HCT116 (cell line): ENCODE measurements at regions not wholly inside any gene's neighbourhood (a gene's known extent, or its start where the extent isn't known, plus 50 kb on each side); places are given as distances from the start of the nearest gene placed in this dataset.

Experiments used
- ATAC-seq: fragments of 200-7000 bp; cut with Tn5 transposase; 2 replicates; pipeline ENCODE4 v1.9.1; 2020; ENCODE audit warnings: mild to moderate bottlenecking, moderate library complexity
- BruUV-seq: library from RNA; stranded (reverse); fragments of 400-500 nt; replicated peaks from 2 replicates; lab custom pipeline; 2021; lab: Mats Ljungman, UMichigan
- CTCF ChIA-PET: fragments of 300-600 bp; sonication (Branson Sonifier 250); formaldehyde crosslinking; loops from one replicate; lab custom pipeline; 2021; ENCODE audit warnings: antibody characterized with exemption; lab: Charles Lee
- POLR2A ChIA-PET: fragments of 300-600, 350-600 bp; sonication (Branson Sonifier 250); formaldehyde crosslinking; loops from one replicate; lab custom pipeline; 2021; ENCODE audit warnings: antibody characterized with exemption; lab: Charles Lee
- RAD21 ChIA-PET, 2 experiments: fragments of 300-600 bp; sonication (Branson Sonifier 250); formaldehyde crosslinking; loops; one replicate each; lab custom pipeline; 2023; ENCODE audit warnings: low total read pairs in 2 of 2; ENCODE audit not compliant: uncharacterized antibody in 2 of 2, unreplicated experiment in 2 of 2, low non-redundant PET in 1 of 2; lab: Charles Lee
- DNase-seq: peaks from one replicate; pipeline ENCODE4 v3.0.0-alpha.2; 2010; ENCODE audit warnings: low read depth, low spot score
- H2AFZ ChIP-seq: fragments of 200-600 bp; shearing (Covaris generic), sonication (generic); 2 replicates; pipeline ENCODE4 v1.6.1; 2017; ENCODE audit warnings: low read depth, mixed run types, mixed read lengths, antibody characterized with exemption, low read length; ENCODE audit not compliant: poor library complexity, severe bottlenecking
- H3K27ac ChIP-seq: 2 replicates; pipeline ENCODE4 v1.5.1; 2012; ENCODE audit warnings: low read depth, low read length
- H3K27me3 ChIP-seq: fragments of 200-600 bp; sonication (generic); 2 replicates; pipeline ENCODE4 v1.6.1; 2016; ENCODE audit warnings: mixed run types, low read length, mixed read lengths; ENCODE audit not compliant: insufficient read depth
- H3K36me3 ChIP-seq, 2 experiments: fragments of 200-500 bp in 1 of 2; fragments of 200-600 bp in 1 of 2; sonication (Bioruptor generic) in 1 of 2; sonication (generic) in 1 of 2; 2 replicates each; pipeline versions ENCODE4 v1.5.1 to v1.6.1; 2014 to 2016; ENCODE audit warnings: low read length in 2 of 2, inconsistent platforms in 1 of 2, mixed read lengths in 1 of 2, mixed run types in 1 of 2; ENCODE audit not compliant: insufficient read depth in 2 of 2, control insufficient read depth in 1 of 2
- H3K4me1 ChIP-seq, 2 experiments: fragments of 200-600 bp in 1 of 2; sonication (generic) in 1 of 2; 2 replicates each; pipeline versions ENCODE4 v1.5.1 to v1.6.1; 2012 to 2017; ENCODE audit warnings: low read length in 2 of 2, inconsistent platforms in 1 of 2, mild to moderate bottlenecking in 1 of 2, mixed read lengths in 1 of 2, mixed run types in 1 of 2, moderate library complexity in 1 of 2; ENCODE audit not compliant: insufficient read depth in 2 of 2, control insufficient read depth in 1 of 2
- H3K4me2 ChIP-seq: fragments of 200-600 bp; sonication (generic); 2 replicates; pipeline ENCODE4 v1.6.1; 2017; ENCODE audit warnings: mixed run types, low read length, mixed read lengths
- H3K4me3 ChIP-seq, 2 experiments: fragments of 200-600 bp in 1 of 2; sonication (generic) in 1 of 2; replicated peaks in 1 of 2; 2 replicates each; pipeline ENCODE4 v1.5.1; 2011 to 2016; ENCODE audit warnings: low read length in 2 of 2, control low read depth in 1 of 2, low read depth in 1 of 2, mild to moderate bottlenecking in 1 of 2, mixed read lengths in 1 of 2, mixed run types in 1 of 2
- H3K79me2 ChIP-seq: fragments of 200-600 bp; sonication (generic); 2 replicates; pipeline ENCODE4 v1.6.1; 2017; ENCODE audit warnings: mild to moderate bottlenecking, mixed run types, low read length, moderate library complexity, mixed read lengths; ENCODE audit not compliant: insufficient read depth
- H3K9ac ChIP-seq: fragments of 200-600 bp; sonication (generic); 2 replicates; pipeline ENCODE4 v1.6.1; 2016; ENCODE audit warnings: low read length, mixed read lengths
- H3K9me2 ChIP-seq: fragments of 200-600 bp; sonication (generic), shearing (Covaris generic); 2 replicates; pipeline ENCODE4 v1.6.1; 2017; ENCODE audit warnings: mixed run types, mild to moderate bottlenecking, moderate library complexity; ENCODE audit not compliant: insufficient read depth
- H3K9me3 ChIP-seq, 2 experiments: fragments of 200-500 bp in 1 of 2; fragments of 200-600 bp in 1 of 2; sonication (Bioruptor generic) in 1 of 2; sonication (generic) in 1 of 2; 2 replicates each; pipeline ENCODE4 v1.6.1; 2014 to 2017; ENCODE audit warnings: low read length in 2 of 2, mixed read lengths in 2 of 2, inconsistent platforms in 1 of 2, low read depth in 1 of 2, mild to moderate bottlenecking in 1 of 2, mixed run types in 1 of 2, moderate library complexity in 1 of 2; ENCODE audit not compliant: control insufficient read depth in 1 of 2, insufficient read depth in 1 of 2
- H4K20me1 ChIP-seq: fragments of 200-600 bp; sonication (generic), shearing (Covaris generic); 2 replicates; pipeline ENCODE4 v1.6.1; 2017; ENCODE audit warnings: mixed run types, mild to moderate bottlenecking, moderate library complexity; ENCODE audit not compliant: insufficient read depth
- CBX3 ChIP-seq: IDR thresholded peaks from 2 replicates; pipeline ENCODE4 v1.6.1; 2012; ENCODE audit warnings: low read depth
- CEBPB ChIP-seq: IDR thresholded peaks from 2 replicates; pipeline ENCODE4 v1.6.1; 2012; ENCODE audit warnings: low read depth
- CTCF ChIP-seq, 3 experiments: fragments of 200-600 bp in 1 of 3; sonication (generic) in 1 of 3; IDR thresholded peaks in 2 of 3; conservative IDR thresholded peaks in 1 of 3; 2 replicates each; pipeline ENCODE4 v1.5.1; 2012 to 2017; ENCODE audit warnings: low read depth in 2 of 3, low read length in 2 of 3, antibody characterized with exemption in 1 of 3, borderline replicate concordance in 1 of 3, control low read depth in 1 of 3, mild to moderate bottlenecking in 1 of 3, mixed read lengths in 1 of 3, mixed run types in 1 of 3, moderate library complexity in 1 of 3; ENCODE audit not compliant: insufficient read depth in 1 of 3
- EGR1 ChIP-seq: IDR thresholded peaks from 2 replicates; pipeline ENCODE4 v1.6.1; 2012; ENCODE audit warnings: low read depth
- ELF1 ChIP-seq: IDR thresholded peaks from 2 replicates; pipeline ENCODE4 v1.6.1; 2012; ENCODE audit warnings: low read depth, borderline replicate concordance
- EZH2 ChIP-seq: fragments of 200-600 bp; sonication (generic); IDR thresholded peaks from 2 replicates; pipeline ENCODE4 v1.6.1; 2017; ENCODE audit warnings: antibody characterized with exemption, mixed run types
- EZH2phosphoT487 ChIP-seq: fragments of 200-600 bp; IDR thresholded peaks from 2 replicates; pipeline ENCODE4 v1.6.1; 2018; ENCODE audit warnings: antibody characterized with exemption, borderline replicate concordance
- FOSL1 ChIP-seq: IDR thresholded peaks from 2 replicates; pipeline ENCODE4 v1.6.1; 2012; ENCODE audit warnings: low read depth
- JUND ChIP-seq: IDR thresholded peaks from 2 replicates; pipeline ENCODE4 v1.6.1; 2012
- MAX ChIP-seq: IDR thresholded peaks from 2 replicates; pipeline ENCODE4 v1.6.1; 2012
- POLR2AphosphoS5 ChIP-seq: IDR thresholded peaks from 2 replicates; pipeline ENCODE4 v1.6.1; 2011; ENCODE audit warnings: mild to moderate bottlenecking, low read depth, low read length, moderate library complexity
- SIN3A ChIP-seq: IDR thresholded peaks from 2 replicates; pipeline ENCODE4 v1.6.1; 2012; ENCODE audit warnings: low read depth
- SRF ChIP-seq: IDR thresholded peaks from 2 replicates; pipeline ENCODE4 v1.6.1; 2012; ENCODE audit warnings: low read depth
- YY1 ChIP-seq: IDR thresholded peaks from 2 replicates; pipeline ENCODE4 v1.6.1; 2011; ENCODE audit warnings: low read length, low read depth, moderate library complexity, mild to moderate bottlenecking; ENCODE audit not compliant: insufficient replicate concordance; ENCODE audit errors: extremely low read depth
- intact Hi-C: fragments of 100-400 bp; cut with micrococcal nuclease; formaldehyde crosslinking; loops from 2 replicates; pipeline ENCODE4 v1.10.0; 2022
- TF ChIP-seq, protein P1 (sequence below): IDR thresholded peaks from 2 replicates; pipeline ENCODE4 v1.6.1; 2012

DNA sequence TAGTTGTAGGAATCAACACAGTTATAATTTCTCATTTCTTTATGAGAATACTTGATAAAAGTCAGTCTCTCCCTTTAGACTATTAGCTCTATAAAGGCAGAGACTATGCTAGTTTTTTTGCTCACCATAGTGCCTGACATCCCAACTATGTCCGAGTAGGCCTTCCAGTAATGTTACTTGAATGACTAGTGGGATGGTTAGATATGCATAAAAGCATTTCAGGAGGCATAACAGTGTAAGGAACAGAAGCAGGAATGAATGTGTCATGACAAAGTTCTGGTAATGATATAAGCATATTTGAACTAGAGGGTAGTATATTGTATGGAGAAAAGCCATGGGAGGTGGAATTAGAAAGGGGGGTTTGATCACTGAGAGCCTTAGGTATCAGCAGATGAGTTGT is 77.4 kb upstream of the C5orf46 start:
- H3K4me2 ChIP-seq, result no peak overlapping the region
- no peak for ATAC-seq
- DNase-seq, result no peak
- H3K4me3 ChIP-seq, result no peak overlapping the region
- no peak overlapping the region for H2AFZ ChIP-seq
- H4K20me1 ChIP-seq, result no peaks in the 10 kb centered on the region
- RAD21 ChIA-PET, result no interaction called here
- intact Hi-C loops, result no loop called here
- no peak for TF ChIP-seq ELF1
- TF ChIP-seq SIN3A, result no peak
- TF ChIP-seq, protein P1, sequence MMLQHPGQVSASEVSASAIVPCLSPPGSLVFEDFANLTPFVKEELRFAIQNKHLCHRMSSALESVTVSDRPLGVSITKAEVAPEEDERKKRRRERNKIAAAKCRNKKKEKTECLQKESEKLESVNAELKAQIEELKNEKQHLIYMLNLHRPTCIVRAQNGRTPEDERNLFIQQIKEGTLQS, result no peak
- TF ChIP-seq MAX, result no peak
- no peak for TF ChIP-seq YY1
- TF ChIP-seq EZH2, result no peak
- TF ChIP-seq CTCF (IDR thresholded peaks at IDR 0.05 in 2 of 3, conservative IDR thresholded peaks at IDR 0.05 in 1 of 3; ENCODE audit: borderline replicate concordance in 1 of 3, insufficient read depth in 1 of 3, low read depth in 2 of 3, low read length in 2 of 3), result no peak
- TF ChIP-seq POLR2AphosphoS5, result no peak
- no TSS peak for BruUV-seq
- POLR2A ChIA-PET, result no interaction called here
- CTCF ChIA-PET, result no interaction called here
- H3K27me3 ChIP-seq, result no peaks in the 10 kb centered on the region
- H3K4me1 ChIP-seq, result no peaks in the 10 kb centered on the region
- H3K9ac ChIP-seq, result no peak overlapping the region
- no peaks in the 10 kb centered on the region for H3K9me3 ChIP-seq
- H3K36me3 ChIP-seq, result no peaks in the 10 kb centered on the region
- no peak overlapping the region for H3K27ac ChIP-seq
- H3K79me2 ChIP-seq, result no peaks in the 10 kb centered on the region
- no peaks in the 10 kb centered on the region for H3K9me2 ChIP-seq

GRCh38 chr5:147981074-147981473 is 74.7 kb upstream of the C5orf46 start:
- BruUV-seq, result no TSS peak
- no peaks in the 10 kb centered on the region for H3K27me3 ChIP-seq
- H3K9ac ChIP-seq, result no peak overlapping the region
- no peak overlapping the region for H2AFZ ChIP-seq
- H3K4me1 ChIP-seq, result no peaks in the 10 kb centered on the region
- H3K9me3 ChIP-seq, result no peaks in the 10 kb centered on the region
- H4K20me1 ChIP-seq, result no peaks in the 10 kb centered on the region
- ChIA-PET RAD21 (no interaction called here), CTCF (no interaction called here), POLR2A (no interaction called here)
- H3K79me2 ChIP-seq, result no peaks in the 10 kb centered on the region
- H3K36me3 ChIP-seq, result no peaks in the 10 kb centered on the region
- no peak overlapping the region for H3K4me3 ChIP-seq
- H3K4me2 ChIP-seq, result no peak overlapping the region
- DNase-seq, result no peak
- no peak overlapping the region for H3K27ac ChIP-seq
- intact Hi-C loops, result no loop called here
- ATAC-seq, result no peak
- no peaks in the 10 kb centered on the region for H3K9me2 ChIP-seq
- TF ChIP-seq, protein P1, result no peak
- TF ChIP-seq EZH2phosphoT487 (no peak), JUND (no peak), SRF (no peak), CTCF (IDR thresholded peaks at IDR 0.05 in 2 of 3, conservative IDR thresholded peaks at IDR 0.05 in 1 of 3; ENCODE audit: borderline replicate concordance in 1 of 3, insufficient read depth in 1 of 3, low read depth in 2 of 3, low read length in 2 of 3) (no peak), YY1 (no peak), EGR1 (no peak), POLR2AphosphoS5 (no peak), EZH2 (no peak), MAX (no peak), CBX3 (no peak), CEBPB (no peak), FOSL1 (no peak)
